Osteoblast (primary cell): ENCODE measurements at regions not wholly inside any gene's neighbourhood (a gene's known extent, or its start where the extent isn't known, plus 50 kb on each side); places are given as distances from the start of the nearest gene placed in this dataset.
"Not testable (repeated sequence)": the region's sequence is repeated elsewhere in the genome, so short reads cannot be mapped to it uniquely, and the experiment has no call there.

Source experiments
- DNase-seq: peaks from one replicate; pipeline ENCODE4 v3.0.0; 2011; ENCODE audit warnings: low spot score, mixed read lengths; ENCODE audit not compliant: insufficient read length; ENCODE audit errors: missing footprints
- H2AFZ ChIP-seq: 2 replicates; pipeline ENCODE4 v1.6.0; 2011; ENCODE audit warnings: mild to moderate bottlenecking, low read length
- H3K27ac ChIP-seq: 2 replicates; pipeline ENCODE4 v1.5.1; 2011; ENCODE audit warnings: mild to moderate bottlenecking, low read depth, low read length, moderate library complexity
- H3K27me3 ChIP-seq: 2 replicates; pipeline ENCODE4 v1.6.0; 2012; ENCODE audit warnings: mild to moderate bottlenecking, control low read depth, inconsistent platforms, low read length, moderate library complexity; ENCODE audit not compliant: insufficient read depth
- H3K36me3 ChIP-seq: 2 replicates; pipeline ENCODE4 v1.5.1; 2011; ENCODE audit warnings: mild to moderate bottlenecking, low read length, control low read depth, moderate library complexity; ENCODE audit not compliant: insufficient read depth
- H3K4me1 ChIP-seq: 2 replicates; pipeline ENCODE4 v1.5.1; 2011; ENCODE audit warnings: mild to moderate bottlenecking, low read length, control low read depth, moderate library complexity; ENCODE audit not compliant: insufficient read depth
- H3K4me2 ChIP-seq: 2 replicates; pipeline ENCODE4 v1.6.0; 2011; ENCODE audit warnings: mild to moderate bottlenecking, low read length; ENCODE audit not compliant: insufficient read depth
- H3K4me3 ChIP-seq: fragments of 200-600 bp; sonication (generic); 3 replicates; pipeline ENCODE4 v1.5.1; 2012; ENCODE audit warnings: mild to moderate bottlenecking, low read length, inconsistent platforms; ENCODE audit not compliant: insufficient read depth
- H3K79me2 ChIP-seq: 2 replicates; pipeline ENCODE4 v1.6.0; 2012; ENCODE audit warnings: mild to moderate bottlenecking, low read length, control low read depth, inconsistent platforms; ENCODE audit not compliant: insufficient read depth
- H3K9me3 ChIP-seq: 2 replicates; pipeline ENCODE4 v1.5.1; 2011; ENCODE audit warnings: low read depth, low read length, control low read depth
- H4K20me1 ChIP-seq: 2 replicates; pipeline ENCODE4 v1.6.0; 2012; ENCODE audit warnings: mild to moderate bottlenecking, low read length, control low read depth; ENCODE audit not compliant: insufficient read depth
- TF ChIP-seq, protein P1 (sequence below): IDR thresholded peaks from 2 replicates; pipeline ENCODE4 v1.5.1; 2011; ENCODE audit warnings: mild to moderate bottlenecking, low read depth, low read length, moderate library complexity; ENCODE audit errors: extremely low read depth

DNA sequence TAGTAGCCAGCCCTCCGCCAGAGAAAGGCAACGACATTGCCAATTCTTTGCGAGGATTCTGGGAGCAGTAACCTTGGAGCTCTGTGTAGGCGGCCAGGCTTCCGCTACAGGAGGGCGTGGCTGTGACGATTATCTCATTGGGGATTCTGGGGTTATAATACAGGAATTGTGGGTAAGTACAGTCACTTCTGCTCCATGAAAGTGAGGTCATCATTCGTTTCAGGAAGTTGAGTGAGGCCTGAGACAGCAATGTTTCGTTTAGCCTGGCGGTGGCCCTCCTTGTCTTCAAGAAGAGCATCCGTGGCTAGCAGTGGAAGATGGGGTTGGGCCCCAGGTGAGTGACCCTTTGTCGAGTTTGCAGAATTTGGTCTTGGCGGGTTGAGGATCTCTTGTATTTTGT is 79.5 kb upstream of the GPR39 start:
- not testable (repeated sequence) for H3K9me3 ChIP-seq, H2AFZ ChIP-seq, H3K4me1 ChIP-seq, H3K79me2 ChIP-seq, H4K20me1 ChIP-seq, H3K4me2 ChIP-seq, H3K4me3 ChIP-seq, H3K36me3 ChIP-seq, DNase-seq, H3K27me3 ChIP-seq, H3K27ac ChIP-seq

DNA sequence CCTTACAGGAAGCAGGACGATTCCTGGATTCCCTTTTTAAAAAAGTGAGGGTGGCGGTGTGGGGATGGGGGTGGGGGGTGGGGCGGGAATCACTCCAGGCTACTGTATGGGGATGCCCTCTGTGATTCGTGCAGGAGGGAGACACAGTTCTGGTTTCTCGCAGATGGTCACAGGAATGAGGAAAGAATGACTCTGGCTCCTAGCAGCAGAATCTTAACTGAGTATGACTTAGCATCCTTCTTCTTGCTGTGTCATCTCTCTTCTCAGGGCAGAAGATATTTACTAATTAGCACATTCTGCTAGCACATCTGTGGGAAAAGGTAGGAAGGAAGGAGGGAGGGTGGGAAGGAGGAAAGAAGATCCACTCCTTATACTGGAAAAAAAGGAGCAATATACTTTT is 78.8 kb upstream of the GPR39 start:
- not testable (repeated sequence) for H3K79me2 ChIP-seq, H3K4me2 ChIP-seq, H2AFZ ChIP-seq, H4K20me1 ChIP-seq, H3K4me1 ChIP-seq, H3K36me3 ChIP-seq, H3K27me3 ChIP-seq, H3K9me3 ChIP-seq, DNase-seq, H3K4me3 ChIP-seq, H3K27ac ChIP-seq

DNA sequence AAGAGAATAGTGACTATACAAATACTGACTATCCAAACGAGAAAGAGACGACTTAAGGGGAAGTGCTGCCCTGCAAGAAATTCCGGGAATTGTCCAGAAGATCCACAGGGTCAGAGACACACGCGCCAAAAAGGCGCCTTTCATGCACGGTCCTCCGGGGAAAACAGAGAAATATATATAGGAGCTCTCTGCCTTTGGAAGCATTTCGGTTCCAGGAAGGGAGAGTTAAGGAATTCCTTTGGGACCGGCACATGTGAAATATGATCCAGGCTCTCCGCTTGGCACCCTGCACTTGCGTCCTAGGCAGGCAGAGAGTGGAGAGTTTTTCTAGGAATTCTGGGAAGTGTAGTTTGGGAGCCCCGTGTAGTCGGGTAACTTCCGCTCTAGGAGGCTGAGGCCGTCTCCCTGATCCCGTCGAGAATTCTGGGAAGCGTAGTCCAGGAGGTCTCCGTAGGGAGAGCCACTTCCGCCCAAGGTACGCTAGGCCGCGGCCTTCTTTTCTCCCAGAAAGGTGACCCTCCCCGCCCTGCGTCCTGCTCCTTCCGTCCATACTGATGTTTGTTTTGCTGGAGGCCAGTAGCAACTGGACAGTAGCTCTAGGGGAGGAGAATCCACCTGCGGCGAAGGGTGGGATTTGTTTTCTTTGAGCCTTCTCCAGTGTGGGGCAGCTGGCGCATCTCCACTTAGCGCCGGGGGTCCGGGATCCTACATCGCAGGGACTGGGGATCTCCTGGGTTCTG is 69.4 kb upstream of the GPR39 start:
- H3K36me3 ChIP-seq, H3K4me1 ChIP-seq, H3K9me3 ChIP-seq, H3K79me2 ChIP-seq, H3K27me3 ChIP-seq, H4K20me1 ChIP-seq, DNase-seq: not testable (repeated sequence)
- H2AFZ ChIP-seq = peak overlapping the region; percentile 100
- H3K4me2 ChIP-seq = peak overlapping the region; percentile 78
- peak overlapping the region; percentile 60 for H3K27ac ChIP-seq
- peak overlapping the region; percentile 75 for H3K4me3 ChIP-seq

DNA sequence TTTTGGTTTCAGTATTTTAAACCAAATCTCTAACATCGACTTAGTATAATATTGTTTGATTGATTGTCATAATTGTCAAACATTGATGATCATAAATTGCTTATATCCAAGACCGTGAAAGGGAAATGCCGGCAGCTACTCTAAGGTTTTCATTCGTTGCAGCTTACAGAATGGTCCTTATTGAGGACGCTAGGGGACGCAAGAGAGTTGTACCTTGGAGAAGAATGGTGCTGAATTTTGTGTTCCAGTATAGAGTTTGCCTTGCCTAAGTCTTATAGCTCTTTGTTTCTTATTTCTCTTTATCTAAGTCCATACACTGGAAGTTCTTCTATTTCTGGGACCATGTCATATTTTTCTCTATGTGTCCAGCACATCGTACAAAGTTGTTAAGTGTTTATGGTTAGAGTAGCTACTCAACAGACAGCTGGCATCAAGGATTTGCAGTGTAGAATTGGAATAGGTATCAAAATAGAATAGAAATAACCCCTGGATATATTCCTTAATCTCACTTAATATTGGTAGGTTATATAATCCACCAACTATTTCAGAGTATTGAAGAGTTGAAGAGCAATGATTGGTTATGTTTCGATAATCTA is 67.4 kb upstream of the GPR39 start:
- H3K9me3 ChIP-seq, H3K36me3 ChIP-seq, H3K79me2 ChIP-seq, DNase-seq, H2AFZ ChIP-seq, H3K27ac ChIP-seq, H3K27me3 ChIP-seq, H3K4me1 ChIP-seq, H4K20me1 ChIP-seq, H3K4me2 ChIP-seq, H3K4me3 ChIP-seq: not testable (repeated sequence)
- TF ChIP-seq, protein P1, sequence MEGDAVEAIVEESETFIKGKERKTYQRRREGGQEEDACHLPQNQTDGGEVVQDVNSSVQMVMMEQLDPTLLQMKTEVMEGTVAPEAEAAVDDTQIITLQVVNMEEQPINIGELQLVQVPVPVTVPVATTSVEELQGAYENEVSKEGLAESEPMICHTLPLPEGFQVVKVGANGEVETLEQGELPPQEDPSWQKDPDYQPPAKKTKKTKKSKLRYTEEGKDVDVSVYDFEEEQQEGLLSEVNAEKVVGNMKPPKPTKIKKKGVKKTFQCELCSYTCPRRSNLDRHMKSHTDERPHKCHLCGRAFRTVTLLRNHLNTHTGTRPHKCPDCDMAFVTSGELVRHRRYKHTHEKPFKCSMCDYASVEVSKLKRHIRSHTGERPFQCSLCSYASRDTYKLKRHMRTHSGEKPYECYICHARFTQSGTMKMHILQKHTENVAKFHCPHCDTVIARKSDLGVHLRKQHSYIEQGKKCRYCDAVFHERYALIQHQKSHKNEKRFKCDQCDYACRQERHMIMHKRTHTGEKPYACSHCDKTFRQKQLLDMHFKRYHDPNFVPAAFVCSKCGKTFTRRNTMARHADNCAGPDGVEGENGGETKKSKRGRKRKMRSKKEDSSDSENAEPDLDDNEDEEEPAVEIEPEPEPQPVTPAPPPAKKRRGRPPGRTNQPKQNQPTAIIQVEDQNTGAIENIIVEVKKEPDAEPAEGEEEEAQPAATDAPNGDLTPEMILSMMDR = peak; percentile 64

DNA sequence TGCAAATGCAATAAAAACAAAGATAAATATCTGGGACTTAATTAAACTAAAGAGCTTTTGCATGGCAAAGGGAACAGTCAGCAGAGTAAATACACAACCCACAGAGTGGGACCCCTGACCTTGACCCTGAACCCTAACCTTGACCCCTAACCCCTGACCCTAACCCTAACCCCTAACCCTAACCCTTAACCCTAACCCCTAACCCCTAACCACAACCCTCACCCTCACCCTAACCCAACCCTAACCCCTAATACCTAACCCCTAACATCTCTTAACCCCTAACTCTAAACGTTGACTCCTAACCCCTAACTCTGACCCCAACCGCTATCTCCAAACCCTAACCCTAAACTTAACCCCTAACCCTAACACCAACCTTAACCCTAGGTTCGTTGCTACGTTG is 64.9 kb upstream of the GPR39 start:
- H3K4me1 ChIP-seq, H2AFZ ChIP-seq, H3K9me3 ChIP-seq, H3K79me2 ChIP-seq, H3K27me3 ChIP-seq, H3K4me3 ChIP-seq, H3K27ac ChIP-seq, H3K4me2 ChIP-seq, DNase-seq, H3K36me3 ChIP-seq, H4K20me1 ChIP-seq: not testable (repeated sequence)

DNA sequence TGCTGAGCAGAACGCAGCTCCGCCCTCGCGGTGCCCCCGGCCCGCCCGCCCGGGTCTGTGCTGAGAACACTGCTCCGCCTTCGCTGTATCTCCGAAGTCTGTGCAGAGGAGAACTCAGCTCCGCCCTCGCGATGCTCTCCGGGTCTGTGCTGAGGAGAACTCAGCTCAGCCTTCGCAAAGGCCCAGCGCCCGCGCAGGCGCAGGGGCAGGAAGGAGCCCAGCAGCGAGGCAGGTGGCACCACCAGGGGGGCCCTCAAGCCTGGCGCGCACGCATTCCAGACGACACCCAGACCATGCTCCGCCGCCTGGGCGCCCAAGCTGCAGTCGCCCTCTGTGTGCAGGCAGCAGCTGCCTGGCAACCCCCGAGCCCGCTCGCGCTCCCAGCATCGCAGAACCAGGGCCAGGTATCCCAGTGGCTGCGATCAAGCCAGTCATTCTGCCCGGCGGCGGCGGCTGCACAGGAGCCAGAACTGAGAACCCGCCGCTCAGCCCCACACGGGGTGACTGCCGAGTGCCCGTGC is 64.1 kb upstream of the GPR39 start:
- Histone ChIP-seq H3K4me3 (peak overlapping the region; percentile 61), H2AFZ (peak overlapping the region; percentile 15), H3K4me2 (peak overlapping the region; percentile 61)
- not testable (repeated sequence) for H3K27ac ChIP-seq, H4K20me1 ChIP-seq, H3K36me3 ChIP-seq, H3K9me3 ChIP-seq, H3K27me3 ChIP-seq, H3K4me1 ChIP-seq, H3K79me2 ChIP-seq
- DNase-seq = peak; percentile 49

DNA sequence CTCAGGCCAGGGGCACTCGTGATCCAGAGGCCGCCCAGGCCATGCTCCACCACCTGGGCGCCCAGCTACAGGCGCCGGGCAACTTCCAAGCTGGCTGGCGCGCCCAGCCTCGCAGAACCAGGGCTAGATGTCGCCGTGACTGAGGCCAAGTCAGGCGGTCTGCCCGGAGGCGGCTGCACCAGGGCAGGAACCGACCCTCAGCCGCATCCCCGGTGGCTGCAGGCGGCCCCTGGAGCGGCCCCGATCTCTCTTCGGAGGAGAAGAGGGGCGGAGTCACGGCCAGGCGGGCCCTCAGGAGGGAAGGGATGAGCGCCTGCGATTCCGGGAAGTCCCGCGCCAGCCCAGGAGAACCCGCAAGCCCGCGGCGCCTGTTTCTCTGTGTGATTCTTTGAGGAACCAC is 63.2 kb upstream of the GPR39 start:
- Histone ChIP-seq H3K4me2 (peak overlapping the region; percentile 61), H3K4me3 (peak overlapping the region; percentile 60)
- not testable (repeated sequence) for H3K27me3 ChIP-seq, H3K9me3 ChIP-seq, H3K4me1 ChIP-seq, H2AFZ ChIP-seq, H3K27ac ChIP-seq, DNase-seq, H4K20me1 ChIP-seq, H3K79me2 ChIP-seq, H3K36me3 ChIP-seq

DNA sequence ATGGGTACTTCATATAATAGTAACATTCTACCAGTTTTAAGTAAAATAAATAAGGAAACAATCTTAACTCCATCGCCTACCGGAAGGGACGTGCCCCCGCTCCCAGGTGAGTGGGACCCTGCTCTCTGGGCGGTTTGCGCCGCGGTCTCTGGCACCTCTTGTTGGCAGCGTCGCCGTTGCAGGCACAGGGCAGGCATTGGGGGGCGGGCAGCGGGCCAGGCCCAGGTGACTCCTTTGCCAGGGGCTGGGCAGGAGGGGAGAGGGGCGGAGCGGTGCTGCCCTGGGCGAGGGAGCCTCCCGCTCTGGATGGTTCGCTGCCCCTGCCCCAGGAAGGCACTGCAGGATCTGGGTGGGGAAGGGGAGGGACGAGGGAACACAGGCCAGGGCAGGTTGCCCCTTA is 55.6 kb upstream of the GPR39 start:
- not testable (repeated sequence) for DNase-seq, H2AFZ ChIP-seq, H3K4me3 ChIP-seq, H3K4me1 ChIP-seq, H3K27ac ChIP-seq, H3K36me3 ChIP-seq, H3K9me3 ChIP-seq, H3K4me2 ChIP-seq, H3K27me3 ChIP-seq, H3K79me2 ChIP-seq, H4K20me1 ChIP-seq
